Heart left ventricle (tissue), 16 donors: ENCODE measurements at regions not wholly inside any gene's neighbourhood (a gene's known extent, or its start where the extent isn't known, plus 50 kb on each side); places are given as distances from the start of the nearest gene placed in this dataset.

Experiments
- ATAC-seq, 4 donors: fragments of 200-7000 bp; cut with Tn5 transposase; one replicate each; pipeline ENCODE4 v1.9.1; 2020 to 2022; ENCODE audit warnings: moderate library complexity in 4 of 4, mild to moderate bottlenecking in 3 of 4, moderate number of reproducible peaks in 1 of 4
- DNase-seq, 5 donors: peaks; one replicate each; pipeline ENCODE4 v3.0.0-alpha.2; 2020
- H3K27ac ChIP-seq, 12 donors: fragments of 200-600 bp; sonication (generic) in 4 of 12; one replicate each; pipeline versions ENCODE4 v1.5.0 to v1.8.0; 2016 to 2022; ENCODE audit warnings: mild to moderate bottlenecking in 2 of 12
- H3K27me3 ChIP-seq, 9 donors: fragments of 200-600 bp; sonication (generic) in 2 of 9; one replicate each; pipeline versions ENCODE4 v1.5.1 to v1.8.0; 2016 to 2022; ENCODE audit warnings: mild to moderate bottlenecking in 3 of 9
- H3K36me3 ChIP-seq, 9 donors: fragments of 200-600 bp; sonication (generic) in 2 of 9; one replicate each; pipeline versions ENCODE4 v1.5.0 to v1.8.0; 2018 to 2022; ENCODE audit warnings: mild to moderate bottlenecking in 2 of 9
- H3K4me1 ChIP-seq, 12 donors: fragments of 200-600 bp; sonication (generic) in 4 of 12; one replicate each; pipeline versions ENCODE4 v1.5.0 to v1.8.0; 2016 to 2022; ENCODE audit warnings: mild to moderate bottlenecking in 3 of 12
- H3K4me3 ChIP-seq, 12 donors: fragments of 200-600 bp; sonication (generic) in 4 of 12; one replicate each; pipeline versions ENCODE4 v1.5.0 to v1.8.0; 2017 to 2022; ENCODE audit warnings: mild to moderate bottlenecking in 9 of 12, moderate library complexity in 4 of 12
- H3K9me3 ChIP-seq, 12 donors: fragments of 200-600 bp; sonication (generic) in 4 of 12; one replicate each; pipeline versions ENCODE4 v1.5.0 to v1.8.0; 2016 to 2022; ENCODE audit warnings: mild to moderate bottlenecking in 1 of 12
- CTCF ChIP-seq, 12 donors: fragments of 200-600 bp; sonication (generic) in 4 of 12; IDR thresholded peaks; one replicate each; pipeline versions ENCODE4 v1.5.0 to v1.8.0; 2018 to 2022; ENCODE audit warnings: antibody characterized with exemption in 12 of 12, mild to moderate bottlenecking in 5 of 12
- POLR2A ChIP-seq, 2 donors: fragments of 450-650 bp; IDR thresholded peaks; one replicate each; pipeline ENCODE4 v1.6.1; 2017; ENCODE audit warnings: antibody characterized with exemption in 2 of 2, mild to moderate bottlenecking in 2 of 2, moderate library complexity in 2 of 2
- WGBS, 4 donors: extraction: QIAGEN DNeasy Blood & Tissue Kit in 2 of 4; methylation state at CpG; one replicate each; pipeline versions ENCODE4 v1.1.5 to v1.1.7; 2013 to 2018; 5-methylcytosine and 5-hydroxymethylcytosine counted together
- intact Hi-C, 10 donors: fragments of 100-400 bp; cut with DNase I; formaldehyde crosslinking; loops; one replicate each; pipeline versions ENCODE4 v1.11.1 to v1.14.2; 2022
- donor health status: ischemic (EF 13 %, LVEDD 7.1; RV severe dilation, severe dysfunction).
- donor health status: healthy with polysubstance abuse.
- donor health status: DM: no; HTN: yes; CAD: no.
- donor health status: DM: no; HTN: no; CAD: no.
- donor health status: ischemic (EF 25% LVEDD 6.9; RV normal size, moderate dysfunction).
- donor health status: ischemic (EF 25% LVEDD 5.7; RV mildly dilated, moderate dysfunction).
- donor health status: healthy.
- donor health status: DM: yes; HTN: yes; CAD: no.
- donor health status: ischemic (EF 35%, LVEDD 5.7; RV mildly dilated, moderate dysfunction).
- donor health status: nonischemic (EF 11% LVEDD 7.7; RV severe dilation, severe dysfunction).
- donor health status: DM: yes; HTN: yes; CAD: no.
- donor health status: PGD.
- donor health status: ischemic (EF 29% LVEDD 5.4; RV normal size, mild dysfunction).
- donor health status: nonischemic (EF 23%, LVEDD 6.1; RV moderate dilation, normal function).

- H3K27ac ChIP-seq: no peak overlapping the region
- intact Hi-C loops: no loop called here
- 91 to 95% (median 93%) methylated on average over 3 of the region's 3 CpGs for WGBS, 4 donors
- no peaks in the 10 kb centered on the region for H3K9me3 ChIP-seq
- no peaks in the 10 kb centered on the region for H3K27me3 ChIP-seq
- TF ChIP-seq POLR2A (IDR thresholded peaks at IDR 0.05) (no peak), CTCF (IDR thresholded peaks at IDR 0.05) (no peak)
- peaks cover 0 to 11% (median 0%) of the 10 kb centered on the region in 12 donors for H3K4me1 ChIP-seq
- no peaks in the 10 kb centered on the region for H3K36me3 ChIP-seq
- no peak overlapping the region for H3K4me3 ChIP-seq
- no peak for DNase-seq
- ATAC-seq: no peak
Measured at GRCh38 chr3:24933401-24933800, 438.8 kb upstream of the THRB start.

DNA sequence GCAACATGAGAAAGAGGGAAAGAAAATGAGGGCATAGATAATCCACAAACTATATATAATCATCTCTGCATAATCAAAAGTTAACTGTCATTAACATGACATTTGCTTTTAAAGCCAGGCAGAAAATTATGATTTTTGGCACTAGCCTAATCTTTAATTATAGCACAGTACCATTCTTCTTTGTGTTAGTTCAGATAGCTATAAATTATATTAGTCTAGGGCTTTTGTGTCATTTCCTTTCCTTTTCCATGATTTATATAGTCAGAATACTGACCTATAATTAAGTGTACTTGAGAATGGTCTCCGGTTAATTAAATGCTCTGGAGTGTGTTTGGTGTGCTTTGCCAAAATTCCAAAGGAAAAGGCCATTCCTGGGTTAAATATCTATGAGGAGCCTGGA, 441.9 kb upstream of the THRB start:
- ATAC-seq (no peak), DNase-seq (no peak)
- Histone ChIP-seq H3K9me3 (no peaks in the 10 kb centered on the region), H3K27ac (no peak overlapping the region), H3K27me3 (no peaks in the 10 kb centered on the region), H3K4me3 (no peak overlapping the region), H3K4me1 (peaks cover 0 to 11% (median 0%) of the 10 kb centered on the region in 12 donors), H3K36me3 (no peaks in the 10 kb centered on the region)
- 41 to 47% (median 45%) methylated on average over 1 of the region's 1 CpG for WGBS, 4 donors
- intact Hi-C loops: no loop called here
- TF ChIP-seq CTCF (IDR thresholded peaks at IDR 0.05): no peak
- no peak for TF ChIP-seq POLR2A (IDR thresholded peaks at IDR 0.05)

DNA sequence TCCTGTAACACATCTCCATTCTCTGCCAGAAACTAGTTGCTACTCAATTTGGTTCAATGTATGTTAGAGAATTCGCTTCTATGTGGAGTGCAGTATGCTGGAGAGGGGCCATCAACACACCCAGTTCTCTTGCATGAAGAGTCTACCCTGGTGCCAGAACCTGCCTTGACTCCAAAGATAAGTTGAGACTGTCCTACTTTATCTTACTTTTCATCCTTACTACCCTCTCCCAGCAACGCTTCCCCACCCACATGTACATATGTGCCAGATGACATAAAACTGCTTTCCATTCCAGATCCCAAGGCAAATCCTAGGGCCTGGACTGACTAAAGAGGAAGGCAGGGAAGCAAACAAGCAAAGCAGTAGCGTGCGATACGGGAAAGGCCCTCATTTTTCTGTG, 442.6 kb upstream of the THRB start:
- DNase-seq (no peak), ATAC-seq (no peak)
- no peaks in the 10 kb centered on the region for H3K27me3 ChIP-seq
- no peak overlapping the region for H3K27ac ChIP-seq
- intact Hi-C loops: no loop called here
- 78 to 91% (median 86%) methylated on average over 5 of the region's 5 CpGs for WGBS, 4 donors
- H3K36me3 ChIP-seq: no peaks in the 10 kb centered on the region
- H3K4me3 ChIP-seq: no peak overlapping the region
- peaks cover 0 to 11% (median 0%) of the 10 kb centered on the region in 12 donors for H3K4me1 ChIP-seq
- H3K9me3 ChIP-seq: no peaks in the 10 kb centered on the region
- TF ChIP-seq POLR2A (IDR thresholded peaks at IDR 0.05) (no peak), CTCF (IDR thresholded peaks at IDR 0.05) (no peak)

DNA sequence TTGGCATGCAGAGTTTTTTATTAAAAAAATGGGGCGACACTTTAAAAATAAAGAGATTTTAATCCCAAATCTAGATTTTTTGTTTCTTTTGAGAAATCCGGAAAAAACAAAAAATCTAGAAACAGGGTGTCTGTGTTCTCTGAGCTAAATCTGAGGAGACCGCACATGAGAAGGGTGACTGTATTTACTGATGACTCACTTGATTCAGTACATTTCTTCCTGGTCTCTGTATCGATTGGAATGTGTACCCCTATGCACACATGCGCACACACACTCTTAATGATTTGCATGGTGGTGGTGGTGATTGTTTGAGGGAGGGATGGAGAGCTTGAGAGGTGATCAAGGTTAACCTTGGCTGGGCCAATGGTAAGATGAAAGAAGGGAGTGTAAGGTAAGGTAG, 443.1 kb upstream of the THRB start:
- no peaks in the 10 kb centered on the region for H3K9me3 ChIP-seq
- H3K4me3 ChIP-seq: no peak overlapping the region
- no peaks in the 10 kb centered on the region for H3K27me3 ChIP-seq
- ATAC-seq (no peak), DNase-seq (no peak)
- 77 to 90% (median 87%) methylated on average over 5 of the region's 5 CpGs for WGBS, 4 donors
- no peak for TF ChIP-seq CTCF (IDR thresholded peaks at IDR 0.05)
- no peak for TF ChIP-seq POLR2A (IDR thresholded peaks at IDR 0.05)
- intact Hi-C loops: no loop called here
- H3K27ac ChIP-seq: no peak overlapping the region
- H3K4me1 ChIP-seq: peaks cover 0 to 11% (median 0%) of the 10 kb centered on the region in 12 donors
- no peaks in the 10 kb centered on the region for H3K36me3 ChIP-seq
